ENCODE measurements at regions not wholly inside any gene's neighbourhood (a gene's known extent, or its start where the extent isn't known, plus 50 kb on each side); places are given as distances from the start of the nearest gene placed in this dataset.

- WGBS, result 76% methylated on average over 7 of the region's 7 CpGs
- DNase-seq (ENCODE audit: low spot score in 2 of 2), result no peak
- Histone ChIP-seq H3K9me3 (no peaks in the 10 kb centered on the region), H3K27ac (no peak overlapping the region), H3K36me3 (no peaks in the 10 kb centered on the region), H3K27me3 (peaks cover 15% of the 10 kb centered on the region), H3K4me1 (no peaks in the 10 kb centered on the region), H3K4me3 (no peak overlapping the region)
- TF ChIP-seq EP300 (IDR thresholded peaks at IDR 0.05) (no peak), POLR2A (IDR thresholded peaks at IDR 0.05) (no peak), POLR2AphosphoS5 (IDR thresholded peaks at IDR 0.05) (no peak), CTCF (IDR thresholded peaks at IDR 0.05) (no peak)
Observed at GRCh38 chr16:73565263-73565662, 517.3 kb upstream of the ZFHX3 start.

- no peak overlapping the region for H3K27ac ChIP-seq
- DNase-seq (ENCODE audit: low spot score in 2 of 2), result no peak
- peaks cover 5% of the 10 kb centered on the region for H3K27me3 ChIP-seq
- no peaks in the 10 kb centered on the region for H3K9me3 ChIP-seq
- H3K36me3 ChIP-seq, result no peaks in the 10 kb centered on the region
- H3K4me3 ChIP-seq, result no peak overlapping the region
- no peaks in the 10 kb centered on the region for H3K4me1 ChIP-seq
- 96% methylated on average over 3 of the region's 3 CpGs for WGBS
- TF ChIP-seq CTCF (IDR thresholded peaks at IDR 0.05) (no peak), EP300 (IDR thresholded peaks at IDR 0.05) (no peak), POLR2A (IDR thresholded peaks at IDR 0.05) (no peak), POLR2AphosphoS5 (IDR thresholded peaks at IDR 0.05) (no peak)
Observed at GRCh38 chr16:73563709-73564108, 515.8 kb upstream of the ZFHX3 start.

- H3K9me3 ChIP-seq, result no peaks in the 10 kb centered on the region
- 49% methylated on average over 7 of the region's 7 CpGs for WGBS
- H3K27me3 ChIP-seq, result no peaks in the 10 kb centered on the region
- DNase-seq (ENCODE audit: low spot score in 2 of 2), result no peak
- no peaks in the 10 kb centered on the region for H3K4me1 ChIP-seq
- no peak overlapping the region for H3K4me3 ChIP-seq
- TF ChIP-seq CTCF (IDR thresholded peaks at IDR 0.05) (no peak), POLR2AphosphoS5 (IDR thresholded peaks at IDR 0.05) (no peak), EP300 (IDR thresholded peaks at IDR 0.05) (no peak), POLR2A (IDR thresholded peaks at IDR 0.05) (no peak)
- H3K27ac ChIP-seq, result no peak overlapping the region
- no peaks in the 10 kb centered on the region for H3K36me3 ChIP-seq
Observed at GRCh38 chr16:73560497-73560896, 512.6 kb upstream of the ZFHX3 start.

GRCh38 chr16:73558219-73558618, 510.3 kb upstream of the ZFHX3 start:
- H3K4me1 ChIP-seq, result no peaks in the 10 kb centered on the region
- no peak for DNase-seq (ENCODE audit: low spot score in 2 of 2)
- 86% methylated on average over 7 of the region's 7 CpGs for WGBS
- no peaks in the 10 kb centered on the region for H3K9me3 ChIP-seq
- TF ChIP-seq POLR2AphosphoS5 (IDR thresholded peaks at IDR 0.05) (no peak), EP300 (IDR thresholded peaks at IDR 0.05) (no peak), POLR2A (IDR thresholded peaks at IDR 0.05) (no peak), CTCF (IDR thresholded peaks at IDR 0.05) (no peak)
- H3K27ac ChIP-seq, result no peak overlapping the region
- H3K36me3 ChIP-seq, result no peaks in the 10 kb centered on the region
- no peak overlapping the region for H3K4me3 ChIP-seq
- peaks cover 3% of the 10 kb centered on the region for H3K27me3 ChIP-seq

DNA sequence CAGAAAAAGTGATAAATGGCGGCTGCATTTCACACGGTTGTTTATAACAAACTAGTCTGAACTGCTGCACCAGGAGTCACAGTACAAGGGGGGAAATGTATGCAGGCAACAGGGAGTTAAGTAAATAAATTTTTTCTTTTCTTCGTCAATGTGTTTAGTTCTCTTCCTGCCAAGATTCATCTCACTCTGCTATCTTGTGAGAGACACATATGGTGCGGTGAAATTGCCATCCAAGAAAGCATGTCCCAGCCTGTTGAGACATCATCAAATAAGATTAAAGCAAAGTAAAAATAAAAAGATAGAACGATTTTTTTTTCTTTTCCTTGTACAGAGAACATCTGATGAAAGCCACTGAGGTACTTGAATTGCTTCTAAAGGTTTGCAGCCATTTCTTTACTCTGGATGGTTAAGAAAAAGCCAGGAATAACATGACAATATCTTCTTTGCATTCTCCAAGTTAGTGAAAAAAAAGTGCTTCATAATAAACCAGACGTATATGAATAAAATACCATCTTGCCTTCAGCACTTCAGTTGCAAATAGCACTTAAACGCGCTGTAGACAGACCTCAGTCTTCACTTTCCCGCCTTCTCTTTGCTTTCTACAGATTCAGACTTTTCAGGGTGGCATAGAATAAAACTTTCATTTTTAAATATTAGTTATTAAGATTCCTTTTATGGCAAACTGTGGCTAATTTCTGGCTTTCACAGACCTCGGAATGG, 506.2 kb upstream of the ZFHX3 start:
- no peak overlapping the region for H3K27ac ChIP-seq
- no peak overlapping the region for H3K4me3 ChIP-seq
- peaks cover 9% of the 10 kb centered on the region for H3K27me3 ChIP-seq
- H3K4me1 ChIP-seq, result no peaks in the 10 kb centered on the region
- no peaks in the 10 kb centered on the region for H3K36me3 ChIP-seq
- TF ChIP-seq CTCF (IDR thresholded peaks at IDR 0.05), result no peak
- TF ChIP-seq POLR2AphosphoS5 (IDR thresholded peaks at IDR 0.05), result no peak
- TF ChIP-seq EP300 (IDR thresholded peaks at IDR 0.05), result no peak
- no peak for TF ChIP-seq POLR2A (IDR thresholded peaks at IDR 0.05)
- no peaks in the 10 kb centered on the region for H3K9me3 ChIP-seq
- no peak for DNase-seq (ENCODE audit: low spot score in 2 of 2)
- WGBS, result 43% methylated on average over 10 of the region's 10 CpGs

Data from suprapubic skin (tissue), 4 donors.